DND-41 (cell line): ENCODE measurements at regions not wholly inside any gene's neighbourhood (a gene's known extent, or its start where the extent isn't known, plus 50 kb on each side); places are given as distances from the start of the nearest gene placed in this dataset.

Experiments used
- ATAC-seq: fragments of 200-7000 bp; cut with Tn5 transposase; 3 replicates; pipeline ENCODE4 v1.9.1; 2021; ENCODE audit warnings: low read depth; ENCODE audit not compliant: insufficient read depth
- DNase-seq: peaks from one replicate; pipeline ENCODE4 v3.0.0-alpha.2; 2020
- H2AFZ ChIP-seq: 2 replicates; pipeline ENCODE4 v1.6.0; 2012; ENCODE audit warnings: low read depth, low read length
- H3K27ac ChIP-seq: 2 replicates; pipeline ENCODE4 v1.5.1; 2012; ENCODE audit warnings: low read length, inconsistent platforms
- H3K27me3 ChIP-seq: fragments of 200-600 bp; sonication (generic); 2 replicates; pipeline ENCODE4 v1.6.0; 2012; ENCODE audit warnings: low read length, mild to moderate bottlenecking, inconsistent platforms; ENCODE audit not compliant: insufficient read depth, poor library complexity
- H3K36me3 ChIP-seq: 2 replicates; pipeline ENCODE4 v1.5.1; 2012; ENCODE audit warnings: low read length, inconsistent platforms; ENCODE audit not compliant: insufficient read depth
- H3K4me1 ChIP-seq: 2 replicates; pipeline ENCODE4 v1.5.1; 2012; ENCODE audit warnings: mild to moderate bottlenecking, low read length; ENCODE audit not compliant: insufficient read depth
- H3K4me2 ChIP-seq: 2 replicates; pipeline ENCODE4 v1.6.0; 2012; ENCODE audit warnings: mild to moderate bottlenecking, moderate library complexity, low read length, inconsistent platforms; ENCODE audit not compliant: insufficient read depth
- H3K4me3 ChIP-seq, 2 experiments: fragments of 200-600 bp in 1 of 2; shearing (Covaris generic) in 1 of 2; 2 replicates each; pipeline ENCODE4 v1.5.1; 2012 to 2016; ENCODE audit warnings: inconsistent platforms in 2 of 2, low read length in 2 of 2, mild to moderate bottlenecking in 2 of 2, low read depth in 1 of 2, moderate library complexity in 1 of 2
- H3K79me2 ChIP-seq: 2 replicates; pipeline ENCODE4 v1.6.0; 2012; ENCODE audit warnings: low read length, inconsistent platforms; ENCODE audit not compliant: insufficient read depth
- H3K9ac ChIP-seq: 2 replicates; pipeline ENCODE4 v1.6.0; 2012; ENCODE audit warnings: low read depth, mild to moderate bottlenecking, inconsistent platforms, low read length, moderate library complexity
- H3K9me3 ChIP-seq: 2 replicates; pipeline ENCODE4 v1.5.1; 2012; ENCODE audit warnings: low read length, moderate library complexity, mild to moderate bottlenecking, inconsistent platforms; ENCODE audit not compliant: insufficient read depth, severe bottlenecking
- H4K20me1 ChIP-seq: 2 replicates; pipeline ENCODE4 v1.6.0; 2012; ENCODE audit warnings: low read length; ENCODE audit not compliant: insufficient read depth
- EZH2 ChIP-seq: IDR thresholded peaks from 3 replicates; pipeline ENCODE4 v1.6.1; 2012; ENCODE audit warnings: borderline replicate concordance, low read depth, mild to moderate bottlenecking, moderate library complexity, low read length, inconsistent platforms; ENCODE audit not compliant: severe bottlenecking
- TF ChIP-seq, protein P1 (sequence below): IDR thresholded peaks from 2 replicates; pipeline ENCODE4 v1.5.1; 2012; ENCODE audit warnings: borderline replicate concordance, low read length, moderate library complexity, mild to moderate bottlenecking; ENCODE audit not compliant: poor library complexity, severe bottlenecking; ENCODE audit errors: extremely low read depth

DNA sequence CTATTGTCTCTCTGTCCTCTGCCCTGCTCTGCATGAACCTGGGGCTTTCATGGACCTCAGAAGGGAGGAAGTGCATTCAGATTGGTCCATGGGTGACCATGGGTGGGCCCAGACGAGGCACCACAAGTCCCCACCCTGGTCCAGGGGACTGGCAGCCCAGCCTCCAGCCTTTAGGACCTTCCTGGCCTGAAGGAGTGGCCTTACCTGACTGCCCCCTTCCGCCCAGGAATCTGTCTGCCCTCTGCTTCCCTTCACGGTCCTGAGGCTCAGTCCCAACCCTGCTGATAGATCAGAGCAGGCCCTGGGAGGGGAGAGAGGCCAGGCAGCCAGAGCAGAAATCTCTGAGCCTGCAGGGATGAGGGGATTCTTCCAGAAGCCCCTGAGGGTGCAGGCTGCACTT, 455.4 kb downstream of the PCDH18 start:
- Histone ChIP-seq H3K36me3 (no peaks in the 10 kb centered on the region), H3K9ac (no peak overlapping the region), H3K4me2 (no peak overlapping the region), H3K4me3 (no peak overlapping the region), H2AFZ (no peak overlapping the region), H3K4me1 (no peaks in the 10 kb centered on the region), H3K79me2 (no peaks in the 10 kb centered on the region), H3K9me3 (no peaks in the 10 kb centered on the region), H4K20me1 (no peaks in the 10 kb centered on the region), H3K27ac (no peak overlapping the region), H3K27me3 (no peaks in the 10 kb centered on the region)
- TF ChIP-seq, protein P1, sequence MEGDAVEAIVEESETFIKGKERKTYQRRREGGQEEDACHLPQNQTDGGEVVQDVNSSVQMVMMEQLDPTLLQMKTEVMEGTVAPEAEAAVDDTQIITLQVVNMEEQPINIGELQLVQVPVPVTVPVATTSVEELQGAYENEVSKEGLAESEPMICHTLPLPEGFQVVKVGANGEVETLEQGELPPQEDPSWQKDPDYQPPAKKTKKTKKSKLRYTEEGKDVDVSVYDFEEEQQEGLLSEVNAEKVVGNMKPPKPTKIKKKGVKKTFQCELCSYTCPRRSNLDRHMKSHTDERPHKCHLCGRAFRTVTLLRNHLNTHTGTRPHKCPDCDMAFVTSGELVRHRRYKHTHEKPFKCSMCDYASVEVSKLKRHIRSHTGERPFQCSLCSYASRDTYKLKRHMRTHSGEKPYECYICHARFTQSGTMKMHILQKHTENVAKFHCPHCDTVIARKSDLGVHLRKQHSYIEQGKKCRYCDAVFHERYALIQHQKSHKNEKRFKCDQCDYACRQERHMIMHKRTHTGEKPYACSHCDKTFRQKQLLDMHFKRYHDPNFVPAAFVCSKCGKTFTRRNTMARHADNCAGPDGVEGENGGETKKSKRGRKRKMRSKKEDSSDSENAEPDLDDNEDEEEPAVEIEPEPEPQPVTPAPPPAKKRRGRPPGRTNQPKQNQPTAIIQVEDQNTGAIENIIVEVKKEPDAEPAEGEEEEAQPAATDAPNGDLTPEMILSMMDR: no peak
- no peak for TF ChIP-seq EZH2
- no peak for ATAC-seq
- no peak for DNase-seq

DNA sequence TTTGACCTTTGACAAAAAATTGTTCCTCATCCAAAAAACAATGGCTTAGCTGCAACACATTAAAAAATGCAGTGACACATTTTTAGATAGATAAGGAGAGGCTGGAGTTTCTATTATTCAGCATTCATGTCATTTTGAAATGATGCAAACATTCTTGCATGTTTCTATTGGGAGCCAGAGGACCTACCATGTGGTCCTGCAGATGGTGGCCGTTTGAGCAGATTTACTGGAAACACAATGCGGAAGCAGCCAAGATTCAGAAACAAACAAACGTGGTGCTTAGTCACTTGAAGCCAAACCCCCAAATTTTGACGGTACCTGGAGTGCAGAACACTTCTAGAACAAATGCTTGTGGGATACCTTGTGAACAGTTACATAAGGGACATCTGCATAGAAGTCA, 456.7 kb downstream of the PCDH18 start:
- no peak overlapping the region for H3K27ac ChIP-seq
- TF ChIP-seq, protein P1: no peak
- no peak for TF ChIP-seq EZH2
- H3K4me2 ChIP-seq: no peak overlapping the region
- no peaks in the 10 kb centered on the region for H3K79me2 ChIP-seq
- no peaks in the 10 kb centered on the region for H4K20me1 ChIP-seq
- H3K4me1 ChIP-seq: no peaks in the 10 kb centered on the region
- H3K9me3 ChIP-seq: no peaks in the 10 kb centered on the region
- H3K27me3 ChIP-seq: no peaks in the 10 kb centered on the region
- no peak overlapping the region for H3K9ac ChIP-seq
- no peak overlapping the region for H3K4me3 ChIP-seq
- DNase-seq (no peak), ATAC-seq (no peak)
- H2AFZ ChIP-seq: no peak overlapping the region
- no peaks in the 10 kb centered on the region for H3K36me3 ChIP-seq

DNA sequence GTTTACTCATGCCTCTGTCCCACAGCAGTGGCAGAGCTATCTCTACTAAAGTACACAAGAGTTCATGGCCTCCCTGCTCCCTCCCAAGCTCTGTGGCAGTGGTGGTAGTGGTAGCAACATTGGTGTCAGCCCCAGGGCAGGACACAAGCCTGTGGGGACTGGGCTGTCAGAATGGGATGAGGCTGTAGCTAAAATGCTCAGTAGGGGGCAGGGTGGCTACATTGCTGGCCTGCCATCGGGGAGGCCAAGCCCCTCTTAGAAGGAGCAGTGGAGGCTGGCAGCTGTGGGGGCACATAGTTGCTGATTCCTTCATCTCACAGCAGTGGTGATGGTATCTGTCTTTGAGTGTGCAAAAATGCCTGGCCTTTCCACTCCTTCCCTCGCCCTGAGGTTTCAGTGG, 461.7 kb downstream of the PCDH18 start:
- H3K4me2 ChIP-seq: no peak overlapping the region
- peak; percentile 35; the same call in 1 of the 3 replicates for ATAC-seq

More for the DNA sequence above, 461.7 kb downstream of the PCDH18 start:
- Histone ChIP-seq H3K9me3 (no peaks in the 10 kb centered on the region), H3K36me3 (no peaks in the 10 kb centered on the region), H3K4me1 (no peaks in the 10 kb centered on the region), H3K27ac (no peak overlapping the region), H3K9ac (no peak overlapping the region), H3K4me3 (no peak overlapping the region), H3K79me2 (no peaks in the 10 kb centered on the region), H3K27me3 (no peaks in the 10 kb centered on the region), H2AFZ (no peak overlapping the region), H4K20me1 (no peaks in the 10 kb centered on the region)
- no peak for DNase-seq
- TF ChIP-seq, protein P1: no peak
- no peak for TF ChIP-seq EZH2
